8988T (cell line): ENCODE measurements at regions not wholly inside any gene's neighbourhood (a gene's known extent, or its start where the extent isn't known, plus 50 kb on each side); places are given as distances from the start of the nearest gene placed in this dataset.

Experiments
- DNase-seq: peaks from one replicate; pipeline ENCODE4 v3.0.0; 2011

GRCh38 chr7:140239653-140239935 lies 62.8 kb upstream of the KDM7A start:
- no peak for DNase-seq

GRCh38 chr7:140238778-140239652 lies 62.2 kb upstream of the KDM7A start:
- DNase-seq, result no peak

GRCh38 chr7:140237390-140237789 lies 60.6 kb upstream of the KDM7A start:
- DNase-seq, result no peak

- DNase-seq, result no peak
Observed at GRCh38 chr7:140236626-140237025, 59.8 kb upstream of the KDM7A start.

- DNase-seq, result no peak
Observed at GRCh38 chr7:140235114-140235513, 58.3 kb upstream of the KDM7A start.

- no peak for DNase-seq
Observed at GRCh38 chr7:140232957-140233917, 56.5 kb upstream of the KDM7A start.

- DNase-seq, result no peak
Observed at GRCh38 chr7:140231771-140232491, 55.1 kb upstream of the KDM7A start.

- DNase-seq, result peak; percentile 69
Observed at GRCh38 chr7:140230861-140231770, 54.3 kb upstream of the KDM7A start.

- DNase-seq, result no peak
Observed at GRCh38 chr7:140230516-140230860, 53.7 kb upstream of the KDM7A start.

GRCh38 chr7:140229591-140230515 lies 53.1 kb upstream of the KDM7A start:
- DNase-seq, result no peak

GRCh38 chr7:140229101-140229525 lies 52.3 kb upstream of the KDM7A start:
- DNase-seq, result no peak
